ENCODE measurements at regions not wholly inside any gene's neighbourhood (a gene's known extent, or its start where the extent isn't known, plus 50 kb on each side); places are given as distances from the start of the nearest gene placed in this dataset.

GRCh38 chr18:10009321-10010144 is 95.7 kb downstream of the VAPA start:
- DNase-seq = no peak

- DNase-seq = no peak
Observed at GRCh38 chr18:10010611-10011015, 96.8 kb downstream of the VAPA start.

- no peak for DNase-seq
Observed at GRCh38 chr18:10011061-10011460, 97.2 kb downstream of the VAPA start.

GRCh38 chr18:10011751-10012150 is 97.9 kb downstream of the VAPA start:
- DNase-seq = no peak

- DNase-seq = no peak
Observed at GRCh38 chr18:10012526-10012925, 98.7 kb downstream of the VAPA start.

- DNase-seq = no peak
Observed at GRCh38 chr18:10013621-10014543, 100.1 kb downstream of the VAPA start.

- no peak for DNase-seq
Observed at GRCh38 chr18:10015288-10015701, 101.5 kb downstream of the VAPA start.

- no peak for DNase-seq
Observed at GRCh38 chr18:10015941-10016819, 102.4 kb downstream of the VAPA start.

GRCh38 chr18:10017043-10017442 is 103.2 kb downstream of the VAPA start:
- DNase-seq = no peak

GRCh38 chr18:10018289-10018688 is 104.5 kb downstream of the VAPA start:
- no peak for DNase-seq

GRCh38 chr18:10020171-10020570 is 106.4 kb downstream of the VAPA start:
- no peak for DNase-seq

GRCh38 chr18:10022365-10022764 is 108.5 kb downstream of the VAPA start:
- no peak for DNase-seq

- no peak for DNase-seq
Observed at GRCh38 chr18:10023853-10024570, 110.2 kb downstream of the VAPA start.

- no peak for DNase-seq
Observed at GRCh38 chr18:10025711-10026670, 112.2 kb downstream of the VAPA start.

GRCh38 chr18:10027031-10027430 is 113.2 kb downstream of the VAPA start:
- DNase-seq = no peak

- no peak for DNase-seq
Observed at GRCh38 chr18:10027461-10027860, 113.6 kb downstream of the VAPA start.

GRCh38 chr18:10029711-10030110 is 115.9 kb downstream of the VAPA start:
- no peak for DNase-seq

GRCh38 chr18:10030816-10031541 is 117.2 kb downstream of the VAPA start:
- no peak for DNase-seq

GRCh38 chr18:10032331-10033015 is 118.7 kb downstream of the VAPA start:
- DNase-seq = no peak

GRCh38 chr18:10033016-10033399 is 119.2 kb downstream of the VAPA start:
- DNase-seq = no peak
